IMR-90 (cell line): ENCODE measurements at regions not wholly inside any gene's neighbourhood (a gene's known extent, or its start where the extent isn't known, plus 50 kb on each side); places are given as distances from the start of the nearest gene placed in this dataset.

ENCODE experiments used
- ATAC-seq: fragments of 200-7000 bp; cut with Tn5 transposase; 2 replicates; pipeline ENCODE4 v1.9.1; 2020; ENCODE audit warnings: low read depth, mild to moderate bottlenecking, moderate library complexity
- BruUV-seq: library from RNA; stranded (reverse); fragments of 400-500 nt; replicated peaks from 2 replicates; lab custom pipeline; 2021; lab: Mats Ljungman, UMichigan
- CTCF ChIA-PET: fragments of 300-600 bp; formaldehyde crosslinking; extraction: SDS; loops from one replicate; lab custom pipeline; 2021; ENCODE audit warnings: antibody characterized with exemption; lab: Yijun Ruan, JAX
- POLR2A ChIA-PET: fragments of 300-600 bp; sonication (Branson Sonifier 250); formaldehyde crosslinking; loops from one replicate; lab custom pipeline; 2022; ENCODE audit warnings: antibody characterized with exemption; ENCODE audit not compliant: unreplicated experiment; lab: Charles Lee
- DNase-seq: peaks from one replicate; pipeline ENCODE4 v3.0.0; 2013
- H2AFZ ChIP-seq: replicated peaks from 2 replicates; pipeline ENCODE3; 2013; ENCODE audit warnings: low read length, mild to moderate bottlenecking; ENCODE audit not compliant: poor library complexity
- H2AK5ac ChIP-seq: 2 replicates; pipeline ENCODE4 v1.6.1; 2013; ENCODE audit warnings: low read depth, low read length, inconsistent platforms
- H2AK9ac ChIP-seq: replicated peaks from 2 replicates; pipeline ENCODE3; 2013; ENCODE audit warnings: mild to moderate bottlenecking, low read depth, low read length, moderate library complexity; ENCODE audit not compliant: poor library complexity
- H2BK120ac ChIP-seq: 2 replicates; pipeline ENCODE4 v1.6.1; 2013; ENCODE audit warnings: low read depth, low read length, inconsistent platforms
- H2BK15ac ChIP-seq: 3 replicates; pipeline ENCODE4 v1.6.1; 2013; ENCODE audit warnings: low read depth, low read length, inconsistent platforms
- H2BK20ac ChIP-seq: 2 replicates; pipeline ENCODE4 v1.6.1; 2013; ENCODE audit warnings: low read depth, mild to moderate bottlenecking, inconsistent platforms, low read length, moderate library complexity
- H2BK5ac ChIP-seq: 2 replicates; pipeline ENCODE4 v1.6.1; 2013; ENCODE audit warnings: mild to moderate bottlenecking, low read depth, low read length, inconsistent platforms; ENCODE audit not compliant: poor library complexity, severe bottlenecking
- H3K14ac ChIP-seq: replicated peaks from 2 replicates; pipeline ENCODE4 v1.6.1; 2013; ENCODE audit warnings: low read depth, low read length, inconsistent platforms
- H3K18ac ChIP-seq: 2 replicates; pipeline ENCODE4 v1.6.1; 2013; ENCODE audit warnings: low read depth, low read length, control low read depth
- H3K23ac ChIP-seq: 2 replicates; pipeline ENCODE4 v1.6.1; 2013; ENCODE audit warnings: low read depth, low read length, inconsistent platforms
- H3K27ac ChIP-seq: 2 replicates; pipeline ENCODE4 v1.5.1; 2013; ENCODE audit warnings: mild to moderate bottlenecking, control low read depth, low read length; ENCODE audit not compliant: insufficient read depth
- H3K27me3 ChIP-seq: 2 replicates; pipeline ENCODE4 v1.6.1; 2013; ENCODE audit warnings: low read length; ENCODE audit not compliant: control insufficient read depth, insufficient read depth
- H3K36me3 ChIP-seq: 2 replicates; pipeline ENCODE4 v1.6.1; 2013; ENCODE audit warnings: low read length, mixed read lengths; ENCODE audit not compliant: control insufficient read depth, insufficient read depth
- H3K4ac ChIP-seq: 2 replicates; pipeline ENCODE4 v1.6.1; 2013; ENCODE audit warnings: low read depth, low read length, inconsistent platforms
- H3K4me1 ChIP-seq: 2 replicates; pipeline ENCODE4 v1.6.1; 2013; ENCODE audit warnings: low read length, mixed read lengths; ENCODE audit not compliant: control insufficient read depth, insufficient read depth
- H3K4me2 ChIP-seq: 2 replicates; pipeline ENCODE4 v1.6.1; 2013; ENCODE audit warnings: low read depth, mild to moderate bottlenecking, control low read depth, low read length, moderate library complexity
- H3K4me3 ChIP-seq: 2 replicates; pipeline ENCODE4 v1.5.1; 2013; ENCODE audit warnings: low read depth, mild to moderate bottlenecking, control low read depth, low read length, moderate library complexity; ENCODE audit not compliant: insufficient read depth
- H3K56ac ChIP-seq: 2 replicates; pipeline ENCODE4 v1.6.1; 2013; ENCODE audit warnings: low read length, inconsistent platforms; ENCODE audit not compliant: insufficient read depth; ENCODE audit errors: extremely low read depth
- H3K79me1 ChIP-seq, 2 experiments: 2 replicates each; pipeline ENCODE4 v1.6.1; 2013; ENCODE audit warnings: low read length in 2 of 2, inconsistent platforms in 1 of 2, low read depth in 1 of 2
- H3K9ac ChIP-seq: 2 replicates; pipeline ENCODE4 v1.6.1; 2013; ENCODE audit warnings: low read depth, low read length, control low read depth
- H3K9me1 ChIP-seq: 2 replicates; pipeline ENCODE4 v1.6.1; 2013; ENCODE audit warnings: low read length, inconsistent platforms; ENCODE audit not compliant: insufficient read depth
- H3K9me3 ChIP-seq: 2 replicates; pipeline ENCODE4 v1.6.1; 2013; ENCODE audit warnings: low read length; ENCODE audit not compliant: control insufficient read depth, insufficient read depth
- H4K20me1 ChIP-seq: 2 replicates; pipeline ENCODE4 v1.6.1; 2013; ENCODE audit warnings: low read length, inconsistent platforms; ENCODE audit not compliant: insufficient read depth
- H4K5ac ChIP-seq: 2 replicates; pipeline ENCODE4 v1.6.1; 2013; ENCODE audit warnings: mild to moderate bottlenecking, low read depth, low read length, control low read depth
- H4K8ac ChIP-seq, 2 experiments: 2 replicates each; pipeline ENCODE4 v1.6.1; 2013; ENCODE audit warnings: low read depth in 2 of 2, low read length in 2 of 2, control low read depth in 1 of 2, inconsistent platforms in 1 of 2
- H4K91ac ChIP-seq: 2 replicates; pipeline ENCODE4 v1.6.1; 2013; ENCODE audit warnings: low read depth, low read length, inconsistent platforms; ENCODE audit not compliant: insufficient read depth
- BHLHE40 ChIP-seq: fragments of 150-350 bp; IDR thresholded peaks from 2 replicates; pipeline ENCODE4 v1.6.1; 2016; ENCODE audit warnings: mild to moderate bottlenecking, low read depth, low read length
- CEBPB ChIP-seq: IDR thresholded peaks from 2 replicates; pipeline ENCODE4 v1.6.1; 2012; ENCODE audit warnings: low read depth, low read length, improper control_type of control experiment
- CHD1 ChIP-seq: IDR thresholded peaks from 2 replicates; pipeline ENCODE4 v1.6.1; 2012; ENCODE audit warnings: low read depth, low read length, improper control_type of control experiment
- CTCF ChIP-seq: conservative IDR thresholded peaks from 2 replicates; pipeline ENCODE4 v1.5.1; 2012; ENCODE audit warnings: mild to moderate bottlenecking, low read depth, low read length, improper control_type of control experiment
- ELK1 ChIP-seq: fragments of 150-350 bp; IDR thresholded peaks from 2 replicates; pipeline ENCODE4 v1.6.1; 2016; ENCODE audit warnings: low read depth, mild to moderate bottlenecking, low read length, moderate library complexity, borderline replicate concordance
- FOS ChIP-seq: fragments of 150-350 bp; IDR thresholded peaks from 2 replicates; pipeline ENCODE4 v1.6.1; 2016; ENCODE audit warnings: low read depth, low read length
- MAZ ChIP-seq: IDR thresholded peaks from 2 replicates; pipeline ENCODE4 v1.6.1; 2012; ENCODE audit warnings: low read depth, mild to moderate bottlenecking, low read length, improper control_type of control experiment, moderate library complexity, borderline replicate concordance
- MXI1 ChIP-seq: IDR thresholded peaks from 2 replicates; pipeline ENCODE4 v1.6.1; 2012; ENCODE audit warnings: low read depth, mild to moderate bottlenecking, low read length, moderate library complexity, borderline replicate concordance
- NFE2L2 ChIP-seq: fragments of 150-350 bp; IDR thresholded peaks from 2 replicates; pipeline ENCODE4 v1.6.1; 2016; ENCODE audit warnings: low read depth, mild to moderate bottlenecking, low read length
- POLR2A ChIP-seq: IDR thresholded peaks from 2 replicates; pipeline ENCODE4 v1.6.1; 2012; ENCODE audit warnings: mild to moderate bottlenecking, low read depth, low read length
- RAD21 ChIP-seq: IDR thresholded peaks from 2 replicates; pipeline ENCODE4 v1.6.1; 2012; ENCODE audit warnings: low read length, improper control_type of control experiment
- RCOR1 ChIP-seq: IDR thresholded peaks from 2 replicates; pipeline ENCODE4 v1.6.1; 2012; ENCODE audit warnings: mild to moderate bottlenecking, low read length, improper control_type of control experiment; ENCODE audit not compliant: insufficient replicate concordance
- USF2 ChIP-seq: fragments of 150-350 bp; IDR thresholded peaks from 2 replicates; pipeline ENCODE4 v1.6.1; 2017; ENCODE audit warnings: mild to moderate bottlenecking, antibody characterized with exemption, low read length, low read depth
- WGBS, 2 experiments: methylation state at CpG; one replicate each; pipeline versions ENCODE4 v1.1.5 to v1.1.7; 2013; ENCODE audit warnings: missing lambda C conversion rate in 2 of 2; ENCODE audit not compliant: insufficient read length in 1 of 2; ENCODE audit errors: extremely low coverage in 2 of 2; 5-methylcytosine and 5-hydroxymethylcytosine counted together
- dilution Hi-C: fragments of 300-500 bp; cut with HindIII; formaldehyde crosslinking; loops from one replicate; pipeline ENCODE4 v1.14.3; 2018; ENCODE audit warnings: low sequenced_read_pairs; ENCODE audit not compliant: unreplicated experiment
- in situ Hi-C: fragments of 300-500 bp; cut with MboI; formaldehyde crosslinking; loops from 3 replicates; pipeline ENCODE4 v1.14.3; 2019; ENCODE audit warnings: low sequenced_read_pairs, inconsistent platforms, mixed read lengths
- intact Hi-C: fragments of 100-400 bp; cut with micrococcal nuclease; formaldehyde crosslinking; loops from 2 replicates; pipeline ENCODE4 v1.10.0; 2022

- Histone ChIP-seq H3K14ac (no peak overlapping the region), H4K91ac (no peak overlapping the region), H2BK15ac (no peak overlapping the region), H2BK120ac (no peak overlapping the region), H2AK5ac (no peak overlapping the region), H3K56ac (no peak overlapping the region), H3K9me1 (no peaks in the 10 kb centered on the region), H2AFZ (no peak overlapping the region), H3K4me1 (no peaks in the 10 kb centered on the region), H3K9me3 (peaks cover 11% of the 10 kb centered on the region), H3K4ac (no peak overlapping the region), H4K8ac (no peak overlapping the region), H3K4me2 (no peak overlapping the region), H3K79me1 (no peaks in the 10 kb centered on the region), H3K36me3 (no peaks in the 10 kb centered on the region), H2BK20ac (no peak overlapping the region), H3K27me3 (peaks cover 2% of the 10 kb centered on the region; the same call in 1 of the 2 replicates), H2AK9ac (no peak overlapping the region), H3K23ac (no peak overlapping the region), H2BK5ac (no peak overlapping the region), H4K5ac (no peak overlapping the region), H3K9ac (no peak overlapping the region), H3K18ac (no peak overlapping the region), H3K4me3 (no peak overlapping the region), H3K27ac (no peak overlapping the region), H4K20me1 (no peaks in the 10 kb centered on the region)
- ChIA-PET CTCF (no interaction called here), POLR2A (no interaction called here)
- no CpG with 5 or more reads among the region's 5 CpGs for WGBS, 2 experiments
- dilution Hi-C loops (no loop called here), intact Hi-C loops (no loop called here), in situ Hi-C loops (no loop called here)
- no peak for ATAC-seq
- TF ChIP-seq CTCF: no peak
- no peak for TF ChIP-seq BHLHE40
- no peak for TF ChIP-seq RAD21
- no peak for TF ChIP-seq POLR2A
- TF ChIP-seq MAZ: no peak
- no peak for TF ChIP-seq RCOR1
- no peak for TF ChIP-seq ELK1
- TF ChIP-seq CEBPB: no peak
- TF ChIP-seq NFE2L2: no peak
- TF ChIP-seq FOS: no peak
- no peak for TF ChIP-seq MXI1
- no peak for TF ChIP-seq CHD1
- TF ChIP-seq USF2: no peak
- no TSS peak for BruUV-seq
- no peak for DNase-seq
Observed at GRCh38 chr2:172373076-172373475, 54.3 kb upstream of the ITGA6 start.
